ENCODE measurements at regions not wholly inside any gene's neighbourhood (a gene's known extent, or its start where the extent isn't known, plus 50 kb on each side); places are given as distances from the start of the nearest gene placed in this dataset.

DNA sequence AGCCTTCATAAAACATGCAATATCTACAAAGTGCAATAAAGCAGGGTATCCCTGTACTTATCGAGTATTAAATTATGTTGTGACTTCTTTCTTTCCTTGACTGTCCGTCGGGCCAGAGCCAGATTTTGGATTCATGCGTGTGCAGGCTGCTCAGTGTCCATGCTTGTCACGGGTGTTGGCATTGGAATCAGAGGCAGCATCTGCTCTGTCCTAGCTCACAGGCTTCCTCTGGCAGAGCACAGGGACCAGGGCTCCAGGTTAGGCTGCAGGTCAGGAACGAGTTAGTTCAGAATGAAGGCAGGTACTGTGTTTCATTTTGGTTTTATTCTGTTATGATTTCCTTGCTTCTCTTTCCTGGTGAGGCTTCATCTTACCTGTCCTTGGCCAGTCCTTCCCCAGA is 249.8 kb downstream of the AUH start:
- no peak for TF ChIP-seq POLR2A (IDR thresholded peaks at IDR 0.05)
- no peak for TF ChIP-seq CTCF (IDR thresholded peaks at IDR 0.05)
